Nephron progenitor cell (in vitro differentiated cells): ENCODE measurements at regions not wholly inside any gene's neighbourhood (a gene's known extent, or its start where the extent isn't known, plus 50 kb on each side); places are given as distances from the start of the nearest gene placed in this dataset.

ENCODE experiments used
- DNase-seq: peaks from one replicate; pipeline ENCODE4 v3.0.0; 2021
- H3K27ac Mint-ChIP-seq: 2 replicates; pipeline ENCODE4 v1.8.0; 2021; ENCODE audit warnings: mild to moderate bottlenecking, moderate library complexity, mixed read lengths
- H3K27me3 Mint-ChIP-seq: 2 replicates; pipeline ENCODE4 v1.8.0; 2021; ENCODE audit warnings: mild to moderate bottlenecking, low read depth, mixed read lengths; ENCODE audit not compliant: poor library complexity
- H3K36me3 Mint-ChIP-seq: 2 replicates; pipeline ENCODE4 v1.8.0; 2021; ENCODE audit warnings: low read depth, mixed read lengths
- H3K4me1 Mint-ChIP-seq: 2 replicates; pipeline ENCODE4 v1.8.0; 2021; ENCODE audit warnings: mixed read lengths
- H3K4me3 Mint-ChIP-seq: 2 replicates; pipeline ENCODE4 v1.8.0; 2021; ENCODE audit warnings: mild to moderate bottlenecking, moderate library complexity, mixed read lengths
- H3K9me3 Mint-ChIP-seq: 2 replicates; pipeline ENCODE4 v1.8.0; 2021; ENCODE audit warnings: mild to moderate bottlenecking, moderate library complexity, mixed read lengths
- TF ChIP-seq, protein P1 (sequence below): fragments of 200-600 bp; sonication (generic); IDR thresholded peaks from 2 replicates; pipeline ENCODE4 v1.5.0; 2021; ENCODE audit warnings: antibody characterized with exemption

DNA sequence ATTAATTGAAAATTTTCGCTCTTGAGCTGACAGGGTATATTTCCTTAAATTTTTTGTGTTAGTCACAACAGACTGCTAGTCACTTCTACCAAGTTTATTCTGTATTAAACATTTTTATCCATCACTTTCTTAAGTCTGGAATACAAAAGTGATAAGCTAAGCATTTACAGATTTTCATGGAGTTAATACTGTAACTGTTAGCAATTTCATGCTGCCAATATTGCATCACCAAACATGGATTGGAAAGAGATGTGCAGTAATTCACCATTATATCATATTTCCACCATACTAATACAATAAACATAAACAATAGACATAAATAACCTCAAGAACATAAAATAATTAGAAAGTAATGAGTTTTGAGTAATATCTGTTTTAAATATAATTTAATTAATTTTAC lies 854.0 kb upstream of the CITED2 start:
- H3K27me3 Mint-ChIP-seq = no peaks in the 10 kb centered on the region
- no peak for DNase-seq
- H3K27ac Mint-ChIP-seq = no peak overlapping the region
- H3K9me3 Mint-ChIP-seq = peaks cover 32% of the 10 kb centered on the region
- peaks cover 6% of the 10 kb centered on the region for H3K4me1 Mint-ChIP-seq
- no peaks in the 10 kb centered on the region for H3K36me3 Mint-ChIP-seq
- no peak overlapping the region for H3K4me3 Mint-ChIP-seq
- TF ChIP-seq, protein P1, sequence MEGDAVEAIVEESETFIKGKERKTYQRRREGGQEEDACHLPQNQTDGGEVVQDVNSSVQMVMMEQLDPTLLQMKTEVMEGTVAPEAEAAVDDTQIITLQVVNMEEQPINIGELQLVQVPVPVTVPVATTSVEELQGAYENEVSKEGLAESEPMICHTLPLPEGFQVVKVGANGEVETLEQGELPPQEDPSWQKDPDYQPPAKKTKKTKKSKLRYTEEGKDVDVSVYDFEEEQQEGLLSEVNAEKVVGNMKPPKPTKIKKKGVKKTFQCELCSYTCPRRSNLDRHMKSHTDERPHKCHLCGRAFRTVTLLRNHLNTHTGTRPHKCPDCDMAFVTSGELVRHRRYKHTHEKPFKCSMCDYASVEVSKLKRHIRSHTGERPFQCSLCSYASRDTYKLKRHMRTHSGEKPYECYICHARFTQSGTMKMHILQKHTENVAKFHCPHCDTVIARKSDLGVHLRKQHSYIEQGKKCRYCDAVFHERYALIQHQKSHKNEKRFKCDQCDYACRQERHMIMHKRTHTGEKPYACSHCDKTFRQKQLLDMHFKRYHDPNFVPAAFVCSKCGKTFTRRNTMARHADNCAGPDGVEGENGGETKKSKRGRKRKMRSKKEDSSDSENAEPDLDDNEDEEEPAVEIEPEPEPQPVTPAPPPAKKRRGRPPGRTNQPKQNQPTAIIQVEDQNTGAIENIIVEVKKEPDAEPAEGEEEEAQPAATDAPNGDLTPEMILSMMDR = no peak

DNA sequence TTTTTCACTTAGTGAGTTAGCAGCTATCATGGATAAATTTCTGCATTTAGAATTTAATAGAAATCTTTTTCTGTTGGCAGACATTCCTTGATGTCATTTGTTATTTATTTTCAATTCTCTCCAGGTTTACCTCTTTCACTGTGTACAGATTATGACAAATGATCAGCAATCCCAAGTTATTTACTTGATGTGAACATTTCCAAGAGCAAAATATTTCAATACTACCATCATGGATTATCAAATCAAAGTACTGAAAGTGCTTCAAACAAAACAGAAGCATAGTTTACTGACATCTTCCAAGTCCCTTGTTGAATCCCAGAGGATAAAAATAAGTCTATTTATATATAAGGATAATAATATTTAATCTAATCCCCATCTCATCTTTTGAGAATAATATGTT lies 852.2 kb upstream of the CITED2 start:
- TF ChIP-seq, protein P1 = no peak
- Mint-ChIP-seq H3K36me3 (no peaks in the 10 kb centered on the region), H3K27ac (no peak overlapping the region), H3K4me3 (no peak overlapping the region), H3K9me3 (peaks cover 15% of the 10 kb centered on the region), H3K4me1 (peaks cover 6% of the 10 kb centered on the region), H3K27me3 (no peaks in the 10 kb centered on the region)
- no peak for DNase-seq

DNA sequence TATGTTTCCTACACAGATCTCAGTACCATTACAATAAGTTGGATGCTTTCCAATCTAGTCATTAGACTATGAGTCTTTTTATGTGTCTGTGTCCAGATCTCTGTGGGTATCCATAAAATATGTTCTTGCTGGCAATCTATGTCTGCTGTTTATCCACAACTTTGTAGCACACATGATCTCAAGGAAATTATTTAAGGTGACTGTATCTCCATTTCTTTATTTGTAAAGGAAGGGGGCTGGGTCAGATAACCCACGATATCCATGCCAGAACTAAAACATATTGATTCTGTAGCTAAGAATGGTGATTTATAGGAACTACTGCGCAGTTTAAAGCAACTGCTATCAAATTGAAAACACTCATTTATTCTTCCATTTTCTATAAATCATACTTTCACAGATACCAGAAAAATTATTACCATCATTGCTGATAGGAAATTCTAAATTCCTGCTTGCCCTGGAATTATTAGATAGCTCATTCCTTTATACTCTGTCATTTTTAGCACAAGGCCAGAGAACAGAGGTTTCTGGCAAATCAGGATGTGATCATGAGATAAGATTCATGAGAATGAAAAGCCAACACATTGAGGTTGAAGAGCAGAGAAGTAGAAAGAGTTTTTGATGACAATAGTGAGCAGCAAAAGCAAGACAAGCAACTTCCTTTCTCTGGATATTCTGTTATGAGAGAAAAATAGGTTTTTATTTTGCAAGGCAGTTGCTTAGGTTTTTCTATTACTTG lies 851.4 kb upstream of the CITED2 start:
- no peaks in the 10 kb centered on the region for H3K27me3 Mint-ChIP-seq
- peaks cover 6% of the 10 kb centered on the region for H3K4me1 Mint-ChIP-seq
- H3K27ac Mint-ChIP-seq = no peak overlapping the region
- no peak overlapping the region for H3K4me3 Mint-ChIP-seq
- DNase-seq = no peak
- TF ChIP-seq, protein P1 = no peak
- H3K9me3 Mint-ChIP-seq = peaks cover 7% of the 10 kb centered on the region
- no peaks in the 10 kb centered on the region for H3K36me3 Mint-ChIP-seq

DNA sequence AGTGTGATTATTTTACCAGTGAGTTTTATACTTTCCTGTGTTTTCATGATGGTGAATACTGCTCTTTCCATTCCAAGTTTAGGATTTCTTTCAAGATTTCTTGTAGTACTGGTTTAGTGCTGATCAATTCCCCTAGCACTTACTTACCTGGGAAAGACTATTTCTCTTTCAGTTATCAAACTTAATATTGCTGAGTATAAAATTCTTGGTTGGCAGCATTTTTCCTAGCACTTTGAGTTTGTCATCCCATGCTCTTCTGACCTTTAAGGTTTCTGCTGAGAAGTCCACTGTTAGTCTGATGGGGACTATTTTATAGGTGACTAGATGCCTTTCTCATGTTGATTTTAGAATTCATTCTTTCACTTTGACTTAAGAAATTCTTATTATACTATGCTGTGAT lies 842.8 kb upstream of the CITED2 start:
- no peak for DNase-seq
- Mint-ChIP-seq H3K9me3 (peaks cover 25% of the 10 kb centered on the region), H3K4me3 (no peak overlapping the region), H3K36me3 (peaks cover 4% of the 10 kb centered on the region), H3K27ac (no peak overlapping the region), H3K4me1 (no peaks in the 10 kb centered on the region), H3K27me3 (no peaks in the 10 kb centered on the region)
- TF ChIP-seq, protein P1 = no peak

DNA sequence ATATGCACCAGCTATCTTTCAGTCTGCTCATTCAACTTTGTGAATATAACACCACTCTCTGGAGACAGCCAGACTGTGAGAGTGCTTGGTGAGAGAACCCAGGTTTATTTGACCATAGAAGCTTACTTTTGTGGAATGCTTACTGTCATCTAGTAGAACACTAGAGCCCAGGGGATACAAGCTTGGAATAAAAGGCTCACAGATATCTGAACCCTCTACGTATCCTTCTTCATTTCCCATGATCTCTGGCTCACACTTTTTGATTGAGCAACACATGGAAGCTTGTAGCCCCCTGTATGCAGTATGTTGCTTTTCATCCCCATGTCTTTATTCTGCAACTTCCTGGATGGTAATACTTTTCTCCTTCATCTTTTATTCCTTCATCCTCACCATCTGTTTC lies 835.3 kb upstream of the CITED2 start:
- no peak overlapping the region for H3K27ac Mint-ChIP-seq
- peaks cover 3% of the 10 kb centered on the region for H3K27me3 Mint-ChIP-seq
- no peaks in the 10 kb centered on the region for H3K4me1 Mint-ChIP-seq
- no peaks in the 10 kb centered on the region for H3K9me3 Mint-ChIP-seq
- no peak for DNase-seq
- H3K4me3 Mint-ChIP-seq = no peak overlapping the region
- H3K36me3 Mint-ChIP-seq = no peaks in the 10 kb centered on the region
- TF ChIP-seq, protein P1 = no peak

DNA sequence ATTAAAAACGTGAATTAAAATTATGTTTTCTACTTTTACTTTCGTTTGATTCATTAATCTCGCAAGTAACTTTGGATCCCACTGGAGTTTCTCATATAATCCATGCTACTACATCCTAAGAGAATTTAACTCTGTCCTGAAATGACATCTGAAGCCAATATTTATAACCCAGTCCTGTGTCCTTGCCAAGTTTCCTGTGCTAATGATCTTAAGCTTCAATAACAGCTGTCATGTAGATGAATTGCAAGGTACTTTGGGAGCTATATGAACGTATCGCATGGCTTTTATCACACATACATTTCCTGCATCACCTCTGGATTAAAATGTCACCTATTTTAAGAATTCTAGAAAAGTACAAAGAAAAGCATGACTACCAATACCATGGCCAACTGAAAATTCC lies 833.8 kb upstream of the CITED2 start:
- no peak overlapping the region for H3K4me3 Mint-ChIP-seq
- no peaks in the 10 kb centered on the region for H3K9me3 Mint-ChIP-seq
- peaks cover 3% of the 10 kb centered on the region for H3K27me3 Mint-ChIP-seq
- TF ChIP-seq, protein P1 = no peak
- no peak overlapping the region for H3K27ac Mint-ChIP-seq
- H3K36me3 Mint-ChIP-seq = no peaks in the 10 kb centered on the region
- no peak for DNase-seq
- H3K4me1 Mint-ChIP-seq = no peaks in the 10 kb centered on the region
